ENCODE measurements at regions not wholly inside any gene's neighbourhood (a gene's known extent, or its start where the extent isn't known, plus 50 kb on each side); places are given as distances from the start of the nearest gene placed in this dataset.
"Not testable (repeated sequence)": the region's sequence is repeated elsewhere in the genome, so short reads cannot be mapped to it uniquely, and the experiment has no call there.

DNA sequence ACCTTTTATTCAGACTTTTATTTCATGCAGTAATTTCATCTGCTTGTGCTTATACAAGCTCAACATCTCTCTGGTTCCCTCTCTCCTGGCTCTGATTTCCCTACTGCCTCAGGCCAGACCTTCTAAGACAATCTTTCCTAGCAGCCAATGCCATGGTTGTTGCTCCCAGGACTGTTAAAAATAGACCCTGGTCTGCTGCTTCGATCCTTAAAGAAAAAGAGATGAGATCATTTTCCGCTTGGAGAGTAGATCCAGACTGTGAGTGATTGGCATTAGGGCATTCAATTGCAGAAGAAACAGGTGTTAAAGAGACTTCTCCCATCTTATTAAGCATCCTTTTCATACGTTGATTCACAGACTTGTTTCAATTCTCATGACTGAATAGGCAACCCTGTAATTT is 68.4 kb upstream of the ITGB1 start:
- Histone ChIP-seq H3K9me2 (replicated peaks; ENCODE audit: insufficient read depth, low read length) (no peaks in the 10 kb centered on the region), H3K27ac (ENCODE audit: low read length) (no peak overlapping the region), H3K9me3 (ENCODE audit: low read length) (no peaks in the 10 kb centered on the region), H3K9ac (ENCODE audit: low read length) (no peak overlapping the region), H3K4me1 (ENCODE audit: low read length) (peaks cover 3% of the 10 kb centered on the region; the same call in 1 of the 2 replicates), H3K4me2 (ENCODE audit: low read depth, low read length, poor library complexity, severe bottlenecking) (no peak overlapping the region), H3K27me3 (ENCODE audit: low read length) (no peaks in the 10 kb centered on the region), H3K79me2 (ENCODE audit: low read length) (no peaks in the 10 kb centered on the region), H3K36me3 (ENCODE audit: insufficient read depth, low read length) (no peaks in the 10 kb centered on the region), H2AFZ (ENCODE audit: low read length) (no peak overlapping the region), H4K20me1 (ENCODE audit: insufficient read depth, low read depth, low read length) (no peaks in the 10 kb centered on the region), H3K4me3 (ENCODE audit: low read length) (no peak overlapping the region)
- no peak for DNase-seq

DNA sequence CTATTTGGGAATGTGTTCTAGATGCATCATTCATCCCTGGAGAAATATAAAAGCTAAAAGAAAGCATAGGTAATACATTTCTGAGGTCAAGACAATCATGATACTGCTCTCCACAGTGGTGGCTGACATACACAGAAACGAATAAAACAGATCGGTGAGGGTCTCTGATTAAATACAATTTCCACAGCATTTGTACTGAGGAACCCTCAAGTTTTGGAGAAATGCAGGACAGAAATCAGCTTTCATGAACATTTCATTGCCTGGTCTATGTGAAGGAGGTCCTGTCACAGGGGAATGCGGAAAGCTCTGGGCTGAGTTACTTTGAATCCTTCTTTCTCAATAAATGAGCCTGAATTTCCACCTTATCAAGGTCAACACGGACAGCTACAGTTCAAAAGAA is 67.9 kb upstream of the ITGB1 start:
- H2AFZ ChIP-seq (ENCODE audit: low read length) = no peak overlapping the region
- no peak overlapping the region for H3K9ac ChIP-seq (ENCODE audit: low read length)
- H3K4me3 ChIP-seq (ENCODE audit: low read length) = no peak overlapping the region
- H4K20me1 ChIP-seq (ENCODE audit: insufficient read depth, low read depth, low read length) = no peaks in the 10 kb centered on the region
- H3K27me3 ChIP-seq (ENCODE audit: low read length) = no peaks in the 10 kb centered on the region
- no peaks in the 10 kb centered on the region for H3K9me3 ChIP-seq (ENCODE audit: low read length)
- H3K79me2 ChIP-seq (ENCODE audit: low read length) = no peaks in the 10 kb centered on the region
- DNase-seq = no peak
- no peak overlapping the region for H3K27ac ChIP-seq (ENCODE audit: low read length)
- peaks cover 3% of the 10 kb centered on the region; the same call in 1 of the 2 replicates for H3K4me1 ChIP-seq (ENCODE audit: low read length)
- H3K36me3 ChIP-seq (ENCODE audit: insufficient read depth, low read length) = no peaks in the 10 kb centered on the region
- H3K9me2 ChIP-seq (replicated peaks; ENCODE audit: insufficient read depth, low read length) = no peaks in the 10 kb centered on the region
- no peak overlapping the region for H3K4me2 ChIP-seq (ENCODE audit: low read depth, low read length, poor library complexity, severe bottlenecking)

DNA sequence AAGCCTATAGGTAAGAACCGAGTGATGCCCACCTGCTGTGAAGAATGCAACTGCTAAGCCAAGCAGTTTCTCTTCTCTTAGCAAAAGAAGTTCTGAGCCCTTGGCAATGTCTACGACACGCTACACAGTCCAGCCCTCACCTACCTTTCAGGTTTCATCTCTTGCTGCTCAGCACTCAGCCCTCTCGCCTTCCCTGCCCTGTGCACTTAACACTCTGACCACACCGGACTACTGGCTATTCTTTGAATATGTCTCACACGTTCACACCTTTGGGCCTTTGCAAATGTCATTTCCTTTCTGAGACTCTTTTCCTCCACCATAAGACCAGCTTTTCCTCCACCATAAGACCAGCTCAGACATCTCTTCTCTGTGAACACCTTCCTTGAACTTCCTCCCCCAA is 67.0 kb upstream of the ITGB1 start:
- DNase-seq = no peak
- Histone ChIP-seq H3K4me3 (ENCODE audit: low read length) (no peak overlapping the region), H3K4me1 (ENCODE audit: low read length) (peaks cover 3% of the 10 kb centered on the region; the same call in 1 of the 2 replicates), H3K27ac (ENCODE audit: low read length) (no peak overlapping the region), H2AFZ (ENCODE audit: low read length) (no peak overlapping the region), H3K79me2 (ENCODE audit: low read length) (no peaks in the 10 kb centered on the region), H4K20me1 (ENCODE audit: insufficient read depth, low read depth, low read length) (no peaks in the 10 kb centered on the region), H3K9ac (ENCODE audit: low read length) (no peak overlapping the region), H3K27me3 (ENCODE audit: low read length) (0 out of 2 replicates have a peak, but pooled peaks cover 3% of the 10 kb centered on the region), H3K36me3 (ENCODE audit: insufficient read depth, low read length) (no peaks in the 10 kb centered on the region), H3K9me3 (ENCODE audit: low read length) (no peaks in the 10 kb centered on the region), H3K4me2 (ENCODE audit: low read depth, low read length, poor library complexity, severe bottlenecking) (no peak overlapping the region), H3K9me2 (replicated peaks; ENCODE audit: insufficient read depth, low read length) (no peaks in the 10 kb centered on the region)

DNA sequence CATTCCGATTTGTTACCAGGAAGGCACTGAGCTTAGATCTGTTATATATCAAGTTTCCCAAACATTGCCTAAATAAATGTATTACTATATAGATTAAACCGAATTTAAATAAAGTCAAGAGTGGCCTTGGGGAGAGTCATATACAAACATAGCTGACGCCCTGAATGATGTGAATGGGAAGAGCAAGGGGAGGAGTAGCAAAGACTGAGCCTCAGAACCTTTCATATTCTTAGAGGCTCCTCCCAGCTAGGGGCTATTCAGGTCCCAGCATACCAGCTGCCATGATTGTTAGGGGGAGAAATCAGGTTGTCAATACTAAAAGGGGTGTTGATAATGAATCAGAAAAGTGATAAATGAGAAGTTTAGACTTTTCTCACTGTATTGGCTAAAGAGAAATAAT is 64.7 kb upstream of the ITGB1 start:
- Histone ChIP-seq H3K9me3 (ENCODE audit: low read length) (no peaks in the 10 kb centered on the region), H3K4me1 (ENCODE audit: low read length) (peaks cover 3% of the 10 kb centered on the region; the same call in 1 of the 2 replicates), H3K27ac (ENCODE audit: low read length) (no peak overlapping the region), H2AFZ (ENCODE audit: low read length) (no peak overlapping the region), H4K20me1 (ENCODE audit: insufficient read depth, low read depth, low read length) (no peaks in the 10 kb centered on the region), H3K27me3 (ENCODE audit: low read length) (0 out of 2 replicates have a peak, but pooled peaks cover 3% of the 10 kb centered on the region), H3K4me2 (ENCODE audit: low read depth, low read length, poor library complexity, severe bottlenecking) (no peak overlapping the region), H3K79me2 (ENCODE audit: low read length) (no peaks in the 10 kb centered on the region), H3K9ac (ENCODE audit: low read length) (no peak overlapping the region), H3K9me2 (replicated peaks; ENCODE audit: insufficient read depth, low read length) (no peaks in the 10 kb centered on the region), H3K4me3 (ENCODE audit: low read length) (no peak overlapping the region), H3K36me3 (ENCODE audit: insufficient read depth, low read length) (no peaks in the 10 kb centered on the region)
- DNase-seq = no peak

DNA sequence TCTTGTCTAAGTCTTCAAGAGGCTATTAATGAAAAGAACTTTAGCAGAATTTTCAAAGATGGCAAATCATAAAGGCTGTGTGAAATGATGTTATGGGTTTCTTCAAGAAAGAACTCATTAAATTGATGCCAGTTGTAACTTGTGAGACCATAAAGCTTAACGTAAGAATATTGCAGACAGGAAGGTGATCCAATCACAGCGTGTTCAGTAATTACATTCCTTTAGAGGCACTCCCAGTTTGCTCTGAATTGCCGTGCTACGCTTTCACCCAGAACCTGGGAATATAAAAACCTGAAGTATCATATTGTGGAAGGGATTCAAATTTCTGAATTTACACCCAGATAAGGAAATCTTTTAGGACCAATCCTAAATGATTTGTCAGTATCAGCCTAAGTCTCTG is 64.1 kb upstream of the ITGB1 start:
- H4K20me1 ChIP-seq (ENCODE audit: insufficient read depth, low read depth, low read length) = no peaks in the 10 kb centered on the region
- H3K27me3 ChIP-seq (ENCODE audit: low read length) = 0 out of 2 replicates have a peak, but pooled peaks cover 3% of the 10 kb centered on the region
- DNase-seq = no peak
- H3K36me3 ChIP-seq (ENCODE audit: insufficient read depth, low read length) = no peaks in the 10 kb centered on the region
- no peaks in the 10 kb centered on the region for H3K79me2 ChIP-seq (ENCODE audit: low read length)
- no peaks in the 10 kb centered on the region for H3K9me2 ChIP-seq (replicated peaks; ENCODE audit: insufficient read depth, low read length)
- no peak overlapping the region for H3K4me2 ChIP-seq (ENCODE audit: low read depth, low read length, poor library complexity, severe bottlenecking)
- no peak overlapping the region for H2AFZ ChIP-seq (ENCODE audit: low read length)
- H3K9me3 ChIP-seq (ENCODE audit: low read length) = no peaks in the 10 kb centered on the region
- no peak overlapping the region for H3K9ac ChIP-seq (ENCODE audit: low read length)
- H3K4me3 ChIP-seq (ENCODE audit: low read length) = no peak overlapping the region
- H3K4me1 ChIP-seq (ENCODE audit: low read length) = peaks cover 3% of the 10 kb centered on the region; the same call in 1 of the 2 replicates
- no peak overlapping the region for H3K27ac ChIP-seq (ENCODE audit: low read length)

DNA sequence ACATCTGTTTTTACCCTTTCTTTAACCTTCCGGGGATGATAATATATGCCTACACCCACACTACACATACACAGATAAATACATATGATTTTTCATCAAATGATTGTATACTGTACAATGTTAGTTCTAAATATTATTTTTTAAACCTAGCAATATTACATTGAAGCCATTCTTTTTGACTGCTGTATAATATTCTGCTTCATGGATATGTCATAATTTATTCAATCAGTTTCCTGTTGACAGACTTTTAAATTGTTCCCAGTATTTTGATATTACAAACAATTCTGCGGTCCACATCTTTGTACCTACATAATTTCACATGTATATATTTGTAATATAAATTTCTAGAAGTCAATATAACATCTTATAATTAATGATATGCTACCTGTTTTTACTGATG is 59.0 kb upstream of the ITGB1 start:
- 0 out of 2 replicates have a peak, but pooled peaks cover 3% of the 10 kb centered on the region for H3K27me3 ChIP-seq (ENCODE audit: low read length)
- H3K36me3 ChIP-seq (ENCODE audit: insufficient read depth, low read length) = no peaks in the 10 kb centered on the region
- no peak overlapping the region for H3K9ac ChIP-seq (ENCODE audit: low read length)
- H3K9me2 ChIP-seq (replicated peaks; ENCODE audit: insufficient read depth, low read length) = no peaks in the 10 kb centered on the region
- H2AFZ ChIP-seq (ENCODE audit: low read length) = no peak overlapping the region
- H3K4me1 ChIP-seq (ENCODE audit: low read length) = no peaks in the 10 kb centered on the region
- no peak overlapping the region for H3K4me3 ChIP-seq (ENCODE audit: low read length)
- H3K9me3 ChIP-seq (ENCODE audit: low read length) = no peaks in the 10 kb centered on the region
- no peak for DNase-seq
- no peaks in the 10 kb centered on the region for H4K20me1 ChIP-seq (ENCODE audit: insufficient read depth, low read depth, low read length)
- no peak overlapping the region for H3K27ac ChIP-seq (ENCODE audit: low read length)
- H3K79me2 ChIP-seq (ENCODE audit: low read length) = no peaks in the 10 kb centered on the region
- no peak overlapping the region for H3K4me2 ChIP-seq (ENCODE audit: low read depth, low read length, poor library complexity, severe bottlenecking)

DNA sequence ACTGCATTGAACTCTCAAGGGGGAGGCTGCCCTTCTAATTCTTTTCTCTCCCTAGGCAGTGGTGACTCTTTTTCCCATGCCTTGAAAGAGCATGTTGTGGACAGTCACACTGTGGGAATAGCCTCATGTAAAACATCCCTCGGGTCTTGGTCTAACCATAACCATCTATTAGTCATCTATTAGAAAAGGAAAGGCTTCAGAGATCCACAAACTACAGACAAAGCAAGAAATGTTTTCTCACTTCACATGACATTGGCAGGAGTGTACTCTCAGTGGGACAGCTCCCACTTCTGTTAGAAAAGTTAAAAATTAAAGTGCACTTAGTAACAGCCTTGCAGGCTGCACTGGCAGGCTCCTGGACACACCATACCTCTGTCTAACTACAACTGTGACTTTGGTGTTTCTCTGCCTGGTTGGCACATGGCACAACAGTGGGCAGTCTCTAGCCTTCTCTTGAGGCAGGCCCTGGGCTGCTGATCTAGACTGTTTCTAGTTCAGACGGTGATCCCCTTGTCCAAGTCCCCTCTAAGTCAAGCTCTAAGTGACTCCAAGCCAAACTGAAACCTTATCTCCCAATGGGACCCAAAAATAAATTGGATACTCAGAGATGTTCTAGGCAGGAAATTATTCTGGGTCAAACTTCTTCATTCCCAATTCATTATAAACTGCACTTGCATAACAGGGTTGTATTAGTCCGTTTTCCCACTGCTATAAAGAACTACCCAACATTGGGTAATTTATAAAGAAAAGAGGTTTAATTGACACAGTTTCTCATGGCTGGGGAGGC is 57.9 kb upstream of the ITGB1 start:
- H3K79me2 ChIP-seq (ENCODE audit: low read length) = no peaks in the 10 kb centered on the region
- no peaks in the 10 kb centered on the region for H3K36me3 ChIP-seq (ENCODE audit: insufficient read depth, low read length)
- no peak overlapping the region for H3K9ac ChIP-seq (ENCODE audit: low read length)
- H3K27me3 ChIP-seq (ENCODE audit: low read length) = 0 out of 2 replicates have a peak, but pooled peaks cover 3% of the 10 kb centered on the region
- H3K4me2 ChIP-seq (ENCODE audit: low read depth, low read length, poor library complexity, severe bottlenecking) = no peak overlapping the region
- no peaks in the 10 kb centered on the region for H3K9me3 ChIP-seq (ENCODE audit: low read length)
- no peaks in the 10 kb centered on the region for H3K9me2 ChIP-seq (replicated peaks; ENCODE audit: insufficient read depth, low read length)
- H3K4me1 ChIP-seq (ENCODE audit: low read length) = no peaks in the 10 kb centered on the region
- no peak overlapping the region for H3K27ac ChIP-seq (ENCODE audit: low read length)
- DNase-seq = no peak
- no peak overlapping the region for H3K4me3 ChIP-seq (ENCODE audit: low read length)
- no peaks in the 10 kb centered on the region for H4K20me1 ChIP-seq (ENCODE audit: insufficient read depth, low read depth, low read length)
- H2AFZ ChIP-seq (ENCODE audit: low read length) = no peak overlapping the region

DNA sequence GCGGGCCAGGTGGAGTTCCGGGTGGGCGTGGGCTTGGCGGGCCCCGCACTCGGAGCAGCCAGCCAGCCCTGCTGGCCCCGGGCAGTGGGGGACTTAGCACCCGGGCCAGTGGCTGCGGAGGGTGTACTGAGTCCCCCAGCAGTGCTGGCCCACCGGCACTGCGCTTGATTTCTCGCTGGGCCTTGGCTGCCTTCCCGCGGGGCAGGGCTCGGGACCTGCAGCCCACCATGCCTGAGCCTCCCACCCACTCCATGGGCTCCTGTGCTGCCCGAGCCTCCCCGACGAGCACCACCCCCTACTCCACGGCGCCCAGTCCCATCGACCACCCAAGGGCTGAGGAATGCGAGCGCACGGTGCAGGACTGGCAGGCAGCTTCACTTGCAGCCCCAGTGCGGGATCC is 55.3 kb upstream of the ITGB1 start:
- not testable (repeated sequence) for H4K20me1 ChIP-seq (ENCODE audit: insufficient read depth, low read depth, low read length); H2AFZ ChIP-seq (ENCODE audit: low read length); H3K4me3 ChIP-seq (ENCODE audit: low read length); H3K36me3 ChIP-seq (ENCODE audit: insufficient read depth, low read length); H3K27ac ChIP-seq (ENCODE audit: low read length); H3K27me3 ChIP-seq (ENCODE audit: low read length); H3K9me3 ChIP-seq (ENCODE audit: low read length); H3K9me2 ChIP-seq (replicated peaks; ENCODE audit: insufficient read depth, low read length); H3K4me2 ChIP-seq (ENCODE audit: low read depth, low read length, poor library complexity, severe bottlenecking); DNase-seq; H3K79me2 ChIP-seq (ENCODE audit: low read length); H3K9ac ChIP-seq (ENCODE audit: low read length)
- H3K4me1 ChIP-seq (ENCODE audit: low read length) = peaks cover 12% of the 10 kb centered on the region

Measured in Karpas-422 (cell line).